Germinal center (tissue), 1 donor: ENCODE measurements at regions not wholly inside any gene's neighbourhood (a gene's known extent, or its start where the extent isn't known, plus 50 kb on each side); places are given as distances from the start of the nearest gene placed in this dataset.
"Not testable (repeated sequence)": the region's sequence is repeated elsewhere in the genome, so short reads cannot be mapped to it uniquely, and the experiment has no call there.

Source experiments
- DNase-seq: peaks from one replicate; pipeline ENCODE4 v3.0.0; 2012; ENCODE audit warnings: mixed read lengths, low spot score

GRCh38 chr17:33564146-33564545 lies 271.1 kb upstream of the ASIC2 start:
- no peak for DNase-seq

- no peak for DNase-seq
Measured at GRCh38 chr17:33567223-33567622, 274.1 kb upstream of the ASIC2 start.

- DNase-seq: no peak
Measured at GRCh38 chr17:33572615-33573014, 279.5 kb upstream of the ASIC2 start.

GRCh38 chr17:33574942-33575445 lies 281.9 kb upstream of the ASIC2 start:
- DNase-seq: no peak

GRCh38 chr17:33579740-33580139 lies 286.6 kb upstream of the ASIC2 start:
- not testable (repeated sequence) for DNase-seq

GRCh38 chr17:33580215-33580614 lies 287.1 kb upstream of the ASIC2 start:
- DNase-seq: peak; percentile 26

GRCh38 chr17:33582661-33583060 lies 289.6 kb upstream of the ASIC2 start:
- DNase-seq: no peak

GRCh38 chr17:33583518-33584417 lies 290.7 kb upstream of the ASIC2 start:
- DNase-seq: no peak

GRCh38 chr17:33593991-33594390 lies 300.9 kb upstream of the ASIC2 start:
- no peak for DNase-seq

GRCh38 chr17:33595828-33596227 lies 302.7 kb upstream of the ASIC2 start:
- no peak for DNase-seq

- no peak for DNase-seq
Measured at GRCh38 chr17:33596899-33597298, 303.8 kb upstream of the ASIC2 start.

- no peak for DNase-seq
Measured at GRCh38 chr17:33598797-33599196, 305.7 kb upstream of the ASIC2 start.

- DNase-seq: no peak
Measured at GRCh38 chr17:33602981-33603380, 309.9 kb upstream of the ASIC2 start.

GRCh38 chr17:33603789-33604188 lies 310.7 kb upstream of the ASIC2 start:
- DNase-seq: no peak

- DNase-seq: no peak
Measured at GRCh38 chr17:33611532-33611931, 318.4 kb upstream of the ASIC2 start.

- no peak for DNase-seq
Measured at GRCh38 chr17:33615861-33616260, 322.8 kb upstream of the ASIC2 start.

- no peak for DNase-seq
Measured at GRCh38 chr17:33623841-33624240, 330.7 kb upstream of the ASIC2 start.

GRCh38 chr17:33628500-33629346 lies 335.6 kb upstream of the ASIC2 start:
- DNase-seq: no peak

- DNase-seq: no peak
Measured at GRCh38 chr17:33633446-33633845, 340.4 kb upstream of the ASIC2 start.

- no peak for DNase-seq
Measured at GRCh38 chr17:33637534-33637933, 344.4 kb upstream of the ASIC2 start.

- DNase-seq: no peak
Measured at GRCh38 chr17:33639103-33639880, 346.2 kb upstream of the ASIC2 start.

GRCh38 chr17:33640629-33641028 lies 347.5 kb upstream of the ASIC2 start:
- no peak for DNase-seq
